Glutamatergic neuron (in vitro differentiated cells): ENCODE measurements at regions not wholly inside any gene's neighbourhood (a gene's known extent, or its start where the extent isn't known, plus 50 kb on each side); places are given as distances from the start of the nearest gene placed in this dataset.

Experiments used
- DNase-seq: peaks from one replicate; pipeline ENCODE4 v3.0.0; 2022
- H3K27ac Mint-ChIP-seq: one replicate; pipeline ENCODE4 v1.8.0; 2020; ENCODE audit warnings: mild to moderate bottlenecking, mixed read lengths, inconsistent platforms; ENCODE audit not compliant: unreplicated experiment
- H3K27me3 Mint-ChIP-seq: one replicate; pipeline ENCODE4 v1.8.0; 2020; ENCODE audit warnings: mild to moderate bottlenecking, moderate library complexity, mixed read lengths, inconsistent platforms; ENCODE audit not compliant: unreplicated experiment
- H3K36me3 Mint-ChIP-seq: one replicate; pipeline ENCODE4 v1.8.0; 2020; ENCODE audit warnings: mild to moderate bottlenecking, mixed read lengths, inconsistent platforms; ENCODE audit not compliant: unreplicated experiment
- H3K4me1 Mint-ChIP-seq: one replicate; pipeline ENCODE4 v1.8.0; 2020; ENCODE audit warnings: mild to moderate bottlenecking, low read depth, mixed read lengths, inconsistent platforms; ENCODE audit not compliant: unreplicated experiment
- H3K4me3 Mint-ChIP-seq: one replicate; pipeline ENCODE4 v1.8.0; 2020; ENCODE audit warnings: mild to moderate bottlenecking, mixed read lengths, inconsistent platforms; ENCODE audit not compliant: unreplicated experiment
- H3K9me3 Mint-ChIP-seq: one replicate; pipeline ENCODE4 v1.8.0; 2020; ENCODE audit warnings: mild to moderate bottlenecking, moderate library complexity, mixed read lengths, inconsistent platforms; ENCODE audit not compliant: unreplicated experiment
- CTCF ChIP-seq: fragments of 200-600 bp; sonication (generic); IDR thresholded peaks from one replicate; pipeline ENCODE4 v1.5.0; 2021; ENCODE audit not compliant: partially characterized antibody, unreplicated experiment

- Mint-ChIP-seq H3K4me1 (peaks cover 12% of the 10 kb centered on the region), H3K27me3 (no peaks in the 10 kb centered on the region), H3K4me3 (no peak overlapping the region), H3K9me3 (peaks cover 2% of the 10 kb centered on the region), H3K27ac (no peak overlapping the region), H3K36me3 (no peaks in the 10 kb centered on the region)
- no peak for DNase-seq
- no peak for TF ChIP-seq CTCF
Measured at GRCh38 chr1:30381671-30382365, 341.6 kb downstream of the MATN1 start.

- no peak for DNase-seq
- H3K4me3 Mint-ChIP-seq = no peak overlapping the region
- H3K4me1 Mint-ChIP-seq = peaks cover 12% of the 10 kb centered on the region
- no peak for TF ChIP-seq CTCF
- H3K36me3 Mint-ChIP-seq = no peaks in the 10 kb centered on the region
- H3K27me3 Mint-ChIP-seq = no peaks in the 10 kb centered on the region
- no peak overlapping the region for H3K27ac Mint-ChIP-seq
- H3K9me3 Mint-ChIP-seq = peaks cover 2% of the 10 kb centered on the region
Measured at GRCh38 chr1:30381266-30381665, 342.1 kb downstream of the MATN1 start.

GRCh38 chr1:30380625-30380984 is 342.8 kb downstream of the MATN1 start:
- H3K4me1 Mint-ChIP-seq = peaks cover 12% of the 10 kb centered on the region
- H3K9me3 Mint-ChIP-seq = peaks cover 2% of the 10 kb centered on the region
- no peaks in the 10 kb centered on the region for H3K27me3 Mint-ChIP-seq
- no peak for TF ChIP-seq CTCF
- no peaks in the 10 kb centered on the region for H3K36me3 Mint-ChIP-seq
- H3K4me3 Mint-ChIP-seq = no peak overlapping the region
- no peak overlapping the region for H3K27ac Mint-ChIP-seq
- DNase-seq = no peak

- peak; percentile 73 for DNase-seq
- peaks cover 3% of the 10 kb centered on the region for H3K9me3 Mint-ChIP-seq
- H3K4me3 Mint-ChIP-seq = no peak overlapping the region
- no peaks in the 10 kb centered on the region for H3K27me3 Mint-ChIP-seq
- H3K27ac Mint-ChIP-seq = peak overlapping the region; percentile 59
- H3K36me3 Mint-ChIP-seq = no peaks in the 10 kb centered on the region
- TF ChIP-seq CTCF = peak; percentile 89
- H3K4me1 Mint-ChIP-seq = peaks cover 12% of the 10 kb centered on the region
Measured at GRCh38 chr1:30379684-30380624, 343.4 kb downstream of the MATN1 start.
